Astrocyte of the spinal cord (primary cell): ENCODE measurements at regions not wholly inside any gene's neighbourhood (a gene's known extent, or its start where the extent isn't known, plus 50 kb on each side); places are given as distances from the start of the nearest gene placed in this dataset.

Experiments used
- DNase-seq: peaks from one replicate; pipeline ENCODE4 v3.0.0; 2011; ENCODE audit warnings: low read depth, low spot score
- H3K4me3 ChIP-seq: 2 replicates; pipeline ENCODE4 v1.5.1; 2011; ENCODE audit warnings: low read depth, mild to moderate bottlenecking, low read length, moderate library complexity
- in situ Hi-C: cut with HindIII; loops from 2 replicates; pipeline ENCODE4 v1.10.0; 2017; ENCODE audit warnings: low sequenced_read_pairs
- TF ChIP-seq, protein P1 (sequence below): IDR thresholded peaks from 2 replicates; pipeline ENCODE4 v1.5.1; 2012; ENCODE audit warnings: low read depth, mild to moderate bottlenecking, low read length, inconsistent platforms

DNA sequence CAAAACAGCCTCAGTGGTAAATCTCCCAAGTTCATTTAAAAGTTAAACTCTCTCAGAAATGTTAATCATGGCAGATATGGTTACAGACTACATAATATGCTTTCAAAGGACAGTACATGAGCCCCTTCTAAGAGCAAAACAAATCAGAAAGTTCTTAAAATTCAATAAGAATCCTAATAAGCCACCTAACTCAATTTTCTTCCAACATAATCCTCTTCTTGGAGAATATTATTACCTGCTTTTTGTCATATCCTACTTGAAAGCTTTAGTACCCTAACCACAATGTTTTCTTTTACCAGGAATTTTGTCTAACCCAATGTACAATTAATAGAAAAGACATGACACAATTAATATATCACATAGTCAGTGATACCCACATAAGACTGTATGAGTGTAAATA, 236.5 kb upstream of the ATP2B1 start:
- TF ChIP-seq, protein P1, sequence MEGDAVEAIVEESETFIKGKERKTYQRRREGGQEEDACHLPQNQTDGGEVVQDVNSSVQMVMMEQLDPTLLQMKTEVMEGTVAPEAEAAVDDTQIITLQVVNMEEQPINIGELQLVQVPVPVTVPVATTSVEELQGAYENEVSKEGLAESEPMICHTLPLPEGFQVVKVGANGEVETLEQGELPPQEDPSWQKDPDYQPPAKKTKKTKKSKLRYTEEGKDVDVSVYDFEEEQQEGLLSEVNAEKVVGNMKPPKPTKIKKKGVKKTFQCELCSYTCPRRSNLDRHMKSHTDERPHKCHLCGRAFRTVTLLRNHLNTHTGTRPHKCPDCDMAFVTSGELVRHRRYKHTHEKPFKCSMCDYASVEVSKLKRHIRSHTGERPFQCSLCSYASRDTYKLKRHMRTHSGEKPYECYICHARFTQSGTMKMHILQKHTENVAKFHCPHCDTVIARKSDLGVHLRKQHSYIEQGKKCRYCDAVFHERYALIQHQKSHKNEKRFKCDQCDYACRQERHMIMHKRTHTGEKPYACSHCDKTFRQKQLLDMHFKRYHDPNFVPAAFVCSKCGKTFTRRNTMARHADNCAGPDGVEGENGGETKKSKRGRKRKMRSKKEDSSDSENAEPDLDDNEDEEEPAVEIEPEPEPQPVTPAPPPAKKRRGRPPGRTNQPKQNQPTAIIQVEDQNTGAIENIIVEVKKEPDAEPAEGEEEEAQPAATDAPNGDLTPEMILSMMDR: no peak
- DNase-seq: no peak
- H3K4me3 ChIP-seq: no peak overlapping the region
- in situ Hi-C loops: no loop called here

DNA sequence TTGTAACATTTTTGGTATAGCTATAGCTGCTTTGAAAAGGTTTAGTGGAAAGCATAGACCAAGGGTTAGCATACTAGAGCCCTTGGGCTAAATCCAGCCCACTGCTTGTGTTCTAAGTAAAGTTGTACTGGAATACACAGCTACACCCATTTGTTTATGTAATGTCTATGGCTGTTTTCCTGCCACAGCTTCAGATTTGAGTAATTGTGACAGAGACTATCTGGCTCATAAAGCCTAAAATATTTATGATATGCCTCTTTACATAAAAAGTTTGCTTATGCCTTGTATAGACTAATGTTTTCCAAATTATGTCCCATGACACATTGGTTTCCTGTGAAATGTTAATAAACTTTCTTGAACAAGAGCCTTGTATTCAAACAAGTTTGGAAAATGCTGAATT, 234.8 kb upstream of the ATP2B1 start:
- TF ChIP-seq, protein P1: no peak
- DNase-seq: no peak
- in situ Hi-C loops: no loop called here
- H3K4me3 ChIP-seq: no peak overlapping the region

DNA sequence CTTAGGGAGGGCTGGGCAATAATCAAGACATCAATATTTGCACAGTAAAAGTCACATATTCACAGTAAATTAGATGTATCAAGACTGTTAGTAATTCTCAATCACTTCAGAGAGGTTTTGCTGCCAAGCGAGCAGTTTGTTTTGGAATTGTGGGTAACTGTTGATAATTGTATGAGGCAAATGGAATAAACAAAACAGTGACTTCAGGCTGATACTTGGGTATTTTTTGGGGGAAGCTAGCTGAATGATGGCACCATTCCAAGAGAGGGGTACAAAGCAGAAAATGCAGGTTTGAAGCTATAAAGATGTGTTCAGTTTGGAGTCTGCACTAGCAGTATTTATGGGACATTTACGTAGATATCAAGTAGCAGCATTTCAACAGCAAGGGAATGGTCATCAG, 232.8 kb upstream of the ATP2B1 start:
- TF ChIP-seq, protein P1: no peak
- H3K4me3 ChIP-seq: no peak overlapping the region
- in situ Hi-C loops: no loop called here
- no peak for DNase-seq

DNA sequence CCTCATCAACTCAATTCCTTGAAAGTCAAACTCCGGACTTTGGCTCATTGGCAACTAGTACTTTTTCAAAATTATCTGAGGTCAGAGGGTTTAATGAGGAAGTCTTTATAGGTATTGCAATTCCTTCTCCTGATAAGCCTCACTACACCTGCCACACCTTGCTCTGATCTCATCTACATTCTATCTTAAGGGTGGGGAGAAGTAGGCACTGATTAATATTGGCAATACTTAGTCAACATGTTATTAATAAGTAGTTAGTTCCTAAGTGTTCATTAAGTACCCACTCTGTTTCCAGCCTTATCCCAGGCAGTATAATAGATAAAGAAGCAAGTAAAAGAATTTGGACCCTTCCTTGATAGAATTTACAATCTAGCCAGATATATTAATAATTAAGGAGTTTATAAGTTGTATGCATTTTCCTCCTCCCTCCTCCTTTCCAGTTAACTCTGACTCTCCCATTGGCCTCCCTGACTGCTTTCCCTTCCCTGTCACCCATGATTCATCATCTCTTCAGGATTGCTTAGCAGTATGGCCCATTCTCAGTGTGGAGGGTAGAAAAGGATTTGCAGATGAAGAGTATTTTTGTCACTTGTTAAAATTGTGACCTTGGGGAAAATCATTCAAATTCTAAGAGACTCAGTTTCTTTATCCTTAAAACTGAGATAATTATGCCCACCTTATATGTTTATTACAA, 231.0 kb upstream of the ATP2B1 start:
- TF ChIP-seq, protein P1: no peak
- no peak overlapping the region for H3K4me3 ChIP-seq
- DNase-seq: no peak
- in situ Hi-C loops: no loop called here

DNA sequence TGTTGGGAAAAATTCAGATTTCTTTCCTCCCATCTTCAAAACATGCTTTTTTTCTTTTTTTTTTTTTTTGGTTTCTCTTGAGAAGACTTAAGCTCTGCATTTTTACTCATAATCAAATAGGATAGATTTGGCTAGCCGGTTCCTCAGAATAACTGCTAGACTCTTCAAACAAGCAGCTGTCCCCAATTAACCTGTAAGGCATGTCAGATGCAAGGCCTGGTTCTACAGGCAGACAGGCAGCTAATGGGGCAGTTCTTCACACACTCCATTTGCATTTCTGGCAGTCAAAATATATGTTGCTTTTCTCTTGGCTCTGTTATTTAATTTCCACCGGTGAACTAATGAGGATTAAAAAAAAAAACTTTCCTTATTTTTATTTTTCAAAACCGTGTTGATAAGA, 228.0 kb upstream of the ATP2B1 start:
- in situ Hi-C loops: no loop called here
- TF ChIP-seq, protein P1: no peak
- no peak for DNase-seq
- no peak overlapping the region for H3K4me3 ChIP-seq

DNA sequence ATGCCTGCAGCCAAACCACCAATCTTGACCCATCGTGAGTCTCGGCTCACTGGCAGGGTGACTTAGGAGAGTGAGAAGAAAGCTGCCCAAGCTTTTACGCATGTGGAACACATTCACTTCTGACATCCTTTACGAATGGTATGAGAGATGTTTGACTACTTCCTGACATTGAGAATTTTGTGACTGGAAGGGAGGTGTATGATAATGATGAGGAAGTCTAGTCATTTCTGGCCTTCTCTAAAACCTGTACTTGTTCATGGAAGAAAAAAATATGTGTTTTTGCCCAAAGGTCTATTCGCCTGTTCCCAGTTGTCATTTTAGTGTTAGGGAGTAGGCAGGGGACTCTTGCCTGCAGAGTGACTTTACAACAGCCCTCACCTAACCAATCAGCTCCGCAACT, 227.2 kb upstream of the ATP2B1 start:
- TF ChIP-seq, protein P1: no peak
- in situ Hi-C loops: no loop called here
- no peak overlapping the region for H3K4me3 ChIP-seq
- DNase-seq: no peak

DNA sequence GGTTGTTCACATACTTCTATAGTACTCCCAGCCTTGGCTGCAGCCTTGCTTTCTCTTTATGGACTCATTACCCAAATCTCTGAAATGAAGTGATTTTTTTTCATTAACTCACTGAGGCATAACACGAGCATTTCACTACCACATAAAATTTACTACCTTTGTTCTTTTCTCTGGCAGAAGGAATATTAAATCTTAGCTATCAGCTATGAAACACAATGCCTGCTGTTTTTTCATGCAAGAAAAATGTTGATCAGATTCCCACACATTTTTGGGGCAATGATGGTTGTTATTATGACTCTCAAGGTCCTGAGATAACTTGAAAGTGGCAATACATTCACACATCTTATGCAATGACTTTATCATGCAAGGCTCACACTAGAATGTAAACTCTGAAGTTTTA, 225.3 kb upstream of the ATP2B1 start:
- in situ Hi-C loops: no loop called here
- H3K4me3 ChIP-seq: no peak overlapping the region
- TF ChIP-seq, protein P1: no peak
- no peak for DNase-seq
